ENCODE measurements at regions not wholly inside any gene's neighbourhood (a gene's known extent, or its start where the extent isn't known, plus 50 kb on each side); places are given as distances from the start of the nearest gene placed in this dataset.

GRCh38 chr1:58353168-58353567 is 193.4 kb downstream of the OMA1 start:
- TF ChIP-seq CTCF (IDR thresholded peaks at IDR 0.05) (no peak), POLR2A (IDR thresholded peaks at IDR 0.05) (no peak)
